Coronary artery (tissue), 2 donors: ENCODE measurements at regions not wholly inside any gene's neighbourhood (a gene's known extent, or its start where the extent isn't known, plus 50 kb on each side); places are given as distances from the start of the nearest gene placed in this dataset.

Experiments used
- DNase-seq: peaks from one replicate; pipeline ENCODE4 v3.0.0-alpha.2; 2017; ENCODE audit warnings: low spot score
- H3K27ac ChIP-seq, 2 donors: fragments of 200-600 bp; sonication (generic); one replicate each; pipeline ENCODE4 v1.5.1; 2016 to 2019
- H3K4me3 ChIP-seq: fragments of 200-600 bp; sonication (generic); 2 replicates; pipeline ENCODE4 v1.5.1; 2016; ENCODE audit warnings: mild to moderate bottlenecking, moderate library complexity
- CTCF ChIP-seq: fragments of 200-600 bp; sonication (generic); IDR thresholded peaks from one replicate; pipeline ENCODE4 v1.5.1; 2019; ENCODE audit warnings: antibody characterized with exemption

GRCh38 chr10:10772874-10773508, 244.7 kb upstream of the CELF2 start:
- no peak for TF ChIP-seq CTCF
- Histone ChIP-seq H3K4me3 (no peak overlapping the region), H3K27ac (no peak overlapping the region)
- no peak for DNase-seq

- Histone ChIP-seq H3K27ac (no peak overlapping the region), H3K4me3 (no peak overlapping the region)
- TF ChIP-seq CTCF = no peak
- no peak for DNase-seq
Observed at GRCh38 chr10:10774416-10774815, 243.3 kb upstream of the CELF2 start.

DNA sequence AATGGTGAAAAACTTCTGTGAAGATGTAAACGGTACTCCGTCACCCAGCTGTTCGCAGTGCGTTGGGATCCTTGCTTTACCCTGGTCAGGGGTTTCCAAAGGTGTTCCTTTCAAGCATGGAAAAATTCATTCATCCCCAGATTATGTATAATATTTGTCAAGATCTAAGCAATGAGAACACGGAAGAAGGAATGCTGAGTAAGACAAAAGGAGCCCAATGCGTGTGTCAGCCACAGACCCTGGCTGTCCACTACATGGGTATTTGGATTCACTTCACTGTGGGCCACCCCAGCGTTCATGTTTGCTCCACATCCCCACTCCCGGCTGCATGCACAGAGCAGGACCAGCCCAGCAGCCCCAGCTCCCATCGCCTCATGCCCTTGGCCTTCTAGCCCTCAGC, 241.3 kb upstream of the CELF2 start:
- no peak for TF ChIP-seq CTCF
- no peak overlapping the region for H3K4me3 ChIP-seq
- DNase-seq = no peak

DNA sequence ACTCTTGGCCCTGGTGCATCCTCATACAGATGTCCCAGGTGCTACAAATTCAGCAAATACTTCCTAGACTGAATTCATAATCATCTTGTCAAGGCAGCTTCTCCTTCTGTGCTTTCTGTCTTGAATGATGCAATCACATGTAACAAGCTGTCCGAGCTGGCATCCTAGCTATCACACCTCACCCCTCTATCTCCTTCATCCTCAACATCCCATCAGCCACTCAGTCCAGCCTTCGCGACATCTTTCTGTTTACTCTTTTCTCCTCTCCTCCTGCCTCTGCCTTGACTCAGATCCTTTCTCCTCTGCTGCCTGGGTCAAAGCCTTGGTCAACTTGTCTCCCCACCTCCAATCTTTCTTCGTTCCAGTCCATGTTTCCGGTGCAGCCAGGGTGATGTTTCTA, 240.4 kb upstream of the CELF2 start:
- TF ChIP-seq CTCF = no peak
- DNase-seq = no peak
- Histone ChIP-seq H3K27ac (no peak overlapping the region), H3K4me3 (no peak overlapping the region)

More for the DNA sequence above, 241.3 kb upstream of the CELF2 start:
- no peak overlapping the region for H3K27ac ChIP-seq

DNA sequence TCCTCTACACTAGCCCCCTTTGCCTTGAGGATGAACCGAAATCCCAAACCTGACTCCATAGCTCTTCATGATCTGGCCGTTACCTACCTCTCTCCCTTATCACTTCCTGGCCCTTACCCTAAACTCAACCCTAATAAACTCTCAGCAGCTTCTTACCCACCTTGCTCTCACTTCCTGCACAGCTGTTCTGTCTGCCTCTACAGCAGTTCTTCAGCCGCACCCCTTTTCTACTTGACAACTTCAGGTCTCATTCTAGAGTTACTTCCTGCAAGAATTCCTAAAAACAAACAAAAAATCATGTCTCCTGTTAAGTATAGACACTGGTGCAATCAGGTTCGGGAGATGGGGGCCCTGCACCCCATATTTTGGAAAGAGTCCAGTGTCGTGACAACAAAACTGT, 239.9 kb upstream of the CELF2 start:
- H3K4me3 ChIP-seq = no peak overlapping the region
- TF ChIP-seq CTCF = no peak

GRCh38 chr10:10778959-10779358, 238.7 kb upstream of the CELF2 start:
- no peak for TF ChIP-seq CTCF
- Histone ChIP-seq H3K4me3 (no peak overlapping the region), H3K27ac (no peak overlapping the region)
- DNase-seq = no peak

More for the DNA sequence above, 239.9 kb upstream of the CELF2 start:
- no peak overlapping the region for H3K27ac ChIP-seq
- DNase-seq = no peak

GRCh38 chr10:10779511-10779910, 238.2 kb upstream of the CELF2 start:
- TF ChIP-seq CTCF = no peak
- Histone ChIP-seq H3K4me3 (no peak overlapping the region), H3K27ac (no peak overlapping the region)
- DNase-seq = no peak
